Breast epithelium (tissue), 4 donors: ENCODE measurements at regions not wholly inside any gene's neighbourhood (a gene's known extent, or its start where the extent isn't known, plus 50 kb on each side); places are given as distances from the start of the nearest gene placed in this dataset.

ENCODE experiments used
- DNase-seq, 2 donors: peaks; one replicate each; pipeline ENCODE4 v3.0.0-alpha.2; 2019; ENCODE audit warnings: low spot score in 2 of 2
- H3K27ac ChIP-seq, 2 donors: fragments of 200-600 bp; sonication (generic) in 1 of 2; one replicate each; pipeline ENCODE4 v1.5.1; 2016 to 2019; ENCODE audit warnings: mild to moderate bottlenecking in 1 of 2
- H3K27me3 ChIP-seq, 2 donors: fragments of 200-600 bp; sonication (generic) in 1 of 2; one replicate each; pipeline versions ENCODE4 v1.5.1 to v1.6.0; 2017 to 2019; ENCODE audit warnings: control low read depth in 1 of 2, mild to moderate bottlenecking in 1 of 2
- H3K36me3 ChIP-seq: fragments of 200-600 bp; one replicate; pipeline ENCODE4 v1.5.1; 2019
- H3K4me1 ChIP-seq, 2 donors: fragments of 200-600 bp; sonication (generic); one replicate each; pipeline ENCODE4 v1.5.1; 2016 to 2019; ENCODE audit warnings: control low read depth in 1 of 2
- H3K4me3 ChIP-seq, 3 donors: fragments of 200-600 bp; sonication (generic); 1 replicate in 2 of 3; 2 replicates in 1 of 3; pipeline ENCODE4 v1.5.1; 2016 to 2019; ENCODE audit warnings: mild to moderate bottlenecking in 3 of 3, moderate library complexity in 2 of 3
- H3K9me3 ChIP-seq, 2 donors: fragments of 200-600 bp; sonication (generic) in 1 of 2; one replicate each; pipeline ENCODE4 v1.5.1; 2016 to 2019; ENCODE audit warnings: control low read depth in 1 of 2
- POLR2A ChIP-seq: fragments of 450-650 bp; IDR thresholded peaks from one replicate; pipeline ENCODE4 v1.6.1; 2016; ENCODE audit warnings: antibody characterized with exemption, mild to moderate bottlenecking, moderate library complexity
- POLR2AphosphoS5 ChIP-seq, 3 donors: sonication (generic); formaldehyde crosslinking; IDR thresholded peaks; one replicate each; pipeline ENCODE4 v1.6.1; 2017; ENCODE audit warnings: antibody characterized with exemption in 3 of 3
- intact Hi-C: fragments of 100-400 bp; cut with DNase I; formaldehyde crosslinking; loops from one replicate; pipeline ENCODE4 v1.15.1; 2023; ENCODE audit warnings: low total_unique reads
- TF ChIP-seq, protein P1 (sequence below), 3 donors: fragments of 450-650 bp; IDR thresholded peaks; one replicate each; pipeline ENCODE4 v1.5.1; 2016 to 2017; ENCODE audit warnings: antibody characterized with exemption in 3 of 3, mild to moderate bottlenecking in 3 of 3, moderate library complexity in 3 of 3

GRCh38 chr13:83733293-83733692 lies 149.0 kb downstream of the SLITRK1 start:
- Histone ChIP-seq H3K27me3 (no peaks in the 10 kb centered on the region), H3K4me3 (no peak overlapping the region), H3K4me1 (no peaks in the 10 kb centered on the region), H3K9me3 (no peaks in the 10 kb centered on the region), H3K36me3 (no peaks in the 10 kb centered on the region), H3K27ac (no peak overlapping the region)
- intact Hi-C loops: no loop called here
- TF ChIP-seq POLR2A: no peak
- TF ChIP-seq, protein P1, sequence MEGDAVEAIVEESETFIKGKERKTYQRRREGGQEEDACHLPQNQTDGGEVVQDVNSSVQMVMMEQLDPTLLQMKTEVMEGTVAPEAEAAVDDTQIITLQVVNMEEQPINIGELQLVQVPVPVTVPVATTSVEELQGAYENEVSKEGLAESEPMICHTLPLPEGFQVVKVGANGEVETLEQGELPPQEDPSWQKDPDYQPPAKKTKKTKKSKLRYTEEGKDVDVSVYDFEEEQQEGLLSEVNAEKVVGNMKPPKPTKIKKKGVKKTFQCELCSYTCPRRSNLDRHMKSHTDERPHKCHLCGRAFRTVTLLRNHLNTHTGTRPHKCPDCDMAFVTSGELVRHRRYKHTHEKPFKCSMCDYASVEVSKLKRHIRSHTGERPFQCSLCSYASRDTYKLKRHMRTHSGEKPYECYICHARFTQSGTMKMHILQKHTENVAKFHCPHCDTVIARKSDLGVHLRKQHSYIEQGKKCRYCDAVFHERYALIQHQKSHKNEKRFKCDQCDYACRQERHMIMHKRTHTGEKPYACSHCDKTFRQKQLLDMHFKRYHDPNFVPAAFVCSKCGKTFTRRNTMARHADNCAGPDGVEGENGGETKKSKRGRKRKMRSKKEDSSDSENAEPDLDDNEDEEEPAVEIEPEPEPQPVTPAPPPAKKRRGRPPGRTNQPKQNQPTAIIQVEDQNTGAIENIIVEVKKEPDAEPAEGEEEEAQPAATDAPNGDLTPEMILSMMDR (IDR thresholded peaks at IDR 0.05): no peak
- TF ChIP-seq POLR2AphosphoS5 (IDR thresholded peaks at IDR 0.05): no peak
- DNase-seq: no peak

- no peaks in the 10 kb centered on the region for H3K4me1 ChIP-seq
- no peak overlapping the region for H3K27ac ChIP-seq
- no peak overlapping the region for H3K4me3 ChIP-seq
- no peak for DNase-seq
- no peaks in the 10 kb centered on the region for H3K36me3 ChIP-seq
- no peaks in the 10 kb centered on the region for H3K27me3 ChIP-seq
- intact Hi-C loops: no loop called here
- TF ChIP-seq POLR2A: no peak
- TF ChIP-seq, protein P1 (IDR thresholded peaks at IDR 0.05): no peak
- no peak for TF ChIP-seq POLR2AphosphoS5 (IDR thresholded peaks at IDR 0.05)
- H3K9me3 ChIP-seq: no peaks in the 10 kb centered on the region
Measured at GRCh38 chr13:83732755-83733154, 149.5 kb downstream of the SLITRK1 start.

- no peaks in the 10 kb centered on the region for H3K4me1 ChIP-seq
- no peak for DNase-seq
- H3K27me3 ChIP-seq: no peaks in the 10 kb centered on the region
- H3K27ac ChIP-seq: no peak overlapping the region
- intact Hi-C loops: no loop called here
- no peaks in the 10 kb centered on the region for H3K9me3 ChIP-seq
- H3K4me3 ChIP-seq: no peak overlapping the region
- no peaks in the 10 kb centered on the region for H3K36me3 ChIP-seq
- no peak for TF ChIP-seq POLR2A
- TF ChIP-seq POLR2AphosphoS5 (IDR thresholded peaks at IDR 0.05): no peak
- TF ChIP-seq, protein P1 (IDR thresholded peaks at IDR 0.05): no peak
Measured at GRCh38 chr13:83731113-83731512, 151.2 kb downstream of the SLITRK1 start.

GRCh38 chr13:83730674-83731073 lies 151.6 kb downstream of the SLITRK1 start:
- intact Hi-C loops: no loop called here
- no peaks in the 10 kb centered on the region for H3K4me1 ChIP-seq
- no peak for DNase-seq
- TF ChIP-seq, protein P1 (IDR thresholded peaks at IDR 0.05): no peak
- TF ChIP-seq POLR2AphosphoS5 (IDR thresholded peaks at IDR 0.05) (no peak), POLR2A (no peak)
- H3K27me3 ChIP-seq: no peaks in the 10 kb centered on the region
- H3K36me3 ChIP-seq: no peaks in the 10 kb centered on the region
- no peaks in the 10 kb centered on the region for H3K9me3 ChIP-seq
- no peak overlapping the region for H3K27ac ChIP-seq
- H3K4me3 ChIP-seq: no peak overlapping the region

- intact Hi-C loops: no loop called here
- Histone ChIP-seq H3K9me3 (no peaks in the 10 kb centered on the region), H3K27me3 (no peaks in the 10 kb centered on the region), H3K4me3 (no peak overlapping the region), H3K27ac (no peak overlapping the region), H3K36me3 (no peaks in the 10 kb centered on the region), H3K4me1 (no peaks in the 10 kb centered on the region)
- TF ChIP-seq POLR2AphosphoS5 (IDR thresholded peaks at IDR 0.05) (no peak), POLR2A (no peak)
- TF ChIP-seq, protein P1 (IDR thresholded peaks at IDR 0.05): no peak
- no peak for DNase-seq
Measured at GRCh38 chr13:83722443-83722842, 159.8 kb downstream of the SLITRK1 start.
